Smooth muscle cell (in vitro differentiated cells): ENCODE measurements at regions not wholly inside any gene's neighbourhood (a gene's known extent, or its start where the extent isn't known, plus 50 kb on each side); places are given as distances from the start of the nearest gene placed in this dataset.

Experiments used
- DNase-seq: peaks from one replicate; lab custom pipeline; 2025; ENCODE audit not compliant: unreplicated experiment; lab: John Stamatoyannopoulos, UW
- H2AFZ ChIP-seq: fragments of 200-600 bp; sonication (generic); 2 replicates; pipeline ENCODE4 v1.6.0; 2016; ENCODE audit warnings: antibody characterized with exemption, low read depth, mild to moderate bottlenecking
- H3F3A ChIP-seq: fragments of 200-600 bp; sonication (generic); 2 replicates; pipeline ENCODE4 v1.6.0; 2017; ENCODE audit warnings: antibody characterized with exemption, low read depth
- H3K27ac ChIP-seq: fragments of 200-600 bp; sonication (generic); 2 replicates; pipeline ENCODE4 v1.5.1; 2016; ENCODE audit warnings: low read depth, mild to moderate bottlenecking
- H3K27me3 ChIP-seq: fragments of 200-600 bp; sonication (generic); 2 replicates; pipeline ENCODE4 v1.6.1; 2016; ENCODE audit warnings: low read depth, mild to moderate bottlenecking
- H3K36me3 ChIP-seq: fragments of 200-600 bp; sonication (generic); 2 replicates; pipeline ENCODE4 v1.5.1; 2016; ENCODE audit warnings: low read depth
- H3K4me1 ChIP-seq: fragments of 200-600 bp; sonication (generic); 2 replicates; pipeline ENCODE4 v1.5.1; 2016; ENCODE audit warnings: low read depth
- H3K4me2 ChIP-seq: fragments of 200-600 bp; sonication (generic); 2 replicates; pipeline ENCODE4 v1.6.0; 2016; ENCODE audit warnings: mild to moderate bottlenecking
- H3K4me3 ChIP-seq: fragments of 200-600 bp; sonication (generic); 2 replicates; pipeline ENCODE4 v1.5.1; 2016; ENCODE audit warnings: mild to moderate bottlenecking
- H3K79me2 ChIP-seq: fragments of 200-600 bp; sonication (generic); 2 replicates; pipeline ENCODE4 v1.6.0; 2016; ENCODE audit warnings: low read depth, mild to moderate bottlenecking
- H3K9ac ChIP-seq: fragments of 200-600 bp; sonication (generic); 2 replicates; pipeline ENCODE4 v1.6.0; 2016; ENCODE audit warnings: low read depth
- H3K9me3 ChIP-seq: fragments of 200-600 bp; sonication (generic); replicated peaks from 2 replicates; pipeline ENCODE4 v1.5.1; 2016; ENCODE audit warnings: low read depth
- H4K20me1 ChIP-seq: fragments of 200-600 bp; sonication (generic); 2 replicates; pipeline ENCODE4 v1.6.0; 2016; ENCODE audit warnings: low read depth
- WGBS: methylation state at CpG from one replicate; pipeline ENCODE4 v1.1.7; 2016; ENCODE audit warnings: low lambda C conversion rate; 5-methylcytosine and 5-hydroxymethylcytosine counted together
- TF ChIP-seq, protein P1 (sequence below): fragments of 200-600 bp; sonication (generic); IDR thresholded peaks from 2 replicates; pipeline ENCODE4 v1.5.1; 2017; ENCODE audit warnings: borderline replicate concordance, mild to moderate bottlenecking, antibody characterized with exemption; ENCODE audit not compliant: insufficient read depth, poor library complexity, severe bottlenecking

DNA sequence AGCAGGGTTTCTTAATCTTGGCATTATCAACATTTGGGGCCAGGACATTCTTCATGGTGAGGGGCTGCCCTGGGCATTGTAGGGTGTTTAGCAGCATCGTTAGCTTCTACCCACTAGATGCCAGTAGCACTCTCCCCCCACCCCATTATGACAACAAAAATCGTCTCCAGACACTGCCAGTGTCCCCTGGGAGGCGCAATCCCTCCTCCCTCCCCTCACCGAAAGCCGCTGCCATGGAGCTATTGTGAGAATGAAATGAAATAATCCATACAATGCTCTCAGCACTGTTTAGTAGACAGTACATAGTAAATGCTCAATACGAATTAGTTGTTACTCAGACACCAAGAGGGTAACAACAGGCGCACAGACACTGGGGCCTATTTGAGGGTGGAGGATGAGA is 502.9 kb downstream of the NPIPA7 start:
- no peak overlapping the region for H3K27ac ChIP-seq
- H3F3A ChIP-seq = no peaks in the 10 kb centered on the region
- TF ChIP-seq, protein P1, sequence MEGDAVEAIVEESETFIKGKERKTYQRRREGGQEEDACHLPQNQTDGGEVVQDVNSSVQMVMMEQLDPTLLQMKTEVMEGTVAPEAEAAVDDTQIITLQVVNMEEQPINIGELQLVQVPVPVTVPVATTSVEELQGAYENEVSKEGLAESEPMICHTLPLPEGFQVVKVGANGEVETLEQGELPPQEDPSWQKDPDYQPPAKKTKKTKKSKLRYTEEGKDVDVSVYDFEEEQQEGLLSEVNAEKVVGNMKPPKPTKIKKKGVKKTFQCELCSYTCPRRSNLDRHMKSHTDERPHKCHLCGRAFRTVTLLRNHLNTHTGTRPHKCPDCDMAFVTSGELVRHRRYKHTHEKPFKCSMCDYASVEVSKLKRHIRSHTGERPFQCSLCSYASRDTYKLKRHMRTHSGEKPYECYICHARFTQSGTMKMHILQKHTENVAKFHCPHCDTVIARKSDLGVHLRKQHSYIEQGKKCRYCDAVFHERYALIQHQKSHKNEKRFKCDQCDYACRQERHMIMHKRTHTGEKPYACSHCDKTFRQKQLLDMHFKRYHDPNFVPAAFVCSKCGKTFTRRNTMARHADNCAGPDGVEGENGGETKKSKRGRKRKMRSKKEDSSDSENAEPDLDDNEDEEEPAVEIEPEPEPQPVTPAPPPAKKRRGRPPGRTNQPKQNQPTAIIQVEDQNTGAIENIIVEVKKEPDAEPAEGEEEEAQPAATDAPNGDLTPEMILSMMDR = no peak
- WGBS = 67% methylated on average over 7 of the region's 7 CpGs
- H3K4me2 ChIP-seq = no peak overlapping the region
- no peak overlapping the region for H2AFZ ChIP-seq
- H3K9ac ChIP-seq = no peak overlapping the region
- H3K79me2 ChIP-seq = no peaks in the 10 kb centered on the region
- H3K27me3 ChIP-seq = peaks cover 14% of the 10 kb centered on the region
- H3K36me3 ChIP-seq = no peaks in the 10 kb centered on the region
- H3K4me3 ChIP-seq = no peak overlapping the region
- H3K9me3 ChIP-seq = no peaks in the 10 kb centered on the region
- no peak for DNase-seq
- H4K20me1 ChIP-seq = no peaks in the 10 kb centered on the region
- H3K4me1 ChIP-seq = no peaks in the 10 kb centered on the region

DNA sequence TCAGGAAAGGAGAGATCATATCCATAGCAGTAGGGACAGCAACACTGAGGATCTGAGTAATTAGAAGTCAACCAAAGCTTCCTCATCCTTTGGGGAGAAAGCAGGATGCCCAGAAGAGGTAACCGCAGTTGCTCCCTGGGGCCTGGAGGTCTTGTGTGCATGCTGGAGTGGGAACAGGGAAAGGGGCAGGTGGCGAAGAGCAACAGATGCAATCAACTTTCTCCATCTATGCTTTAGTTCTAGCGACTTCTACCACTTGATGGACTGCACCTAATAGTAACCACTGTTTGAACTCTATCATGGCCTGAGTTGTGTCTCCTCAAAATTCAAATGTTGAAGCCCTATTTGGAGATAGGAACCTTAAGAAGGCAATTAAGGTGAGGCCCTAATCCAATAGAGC is 503.8 kb downstream of the NPIPA7 start:
- no peak for DNase-seq
- H2AFZ ChIP-seq = no peak overlapping the region
- no peak overlapping the region for H3K27ac ChIP-seq
- H3K79me2 ChIP-seq = no peaks in the 10 kb centered on the region
- no peaks in the 10 kb centered on the region for H3K36me3 ChIP-seq
- H3K4me3 ChIP-seq = no peak overlapping the region
- TF ChIP-seq, protein P1 = no peak
- H3K4me1 ChIP-seq = no peaks in the 10 kb centered on the region
- H3K9me3 ChIP-seq = no peaks in the 10 kb centered on the region
- H3K27me3 ChIP-seq = peaks cover 14% of the 10 kb centered on the region
- H3K9ac ChIP-seq = no peak overlapping the region
- no peaks in the 10 kb centered on the region for H3F3A ChIP-seq
- no peaks in the 10 kb centered on the region for H4K20me1 ChIP-seq
- no peak overlapping the region for H3K4me2 ChIP-seq
- 87% methylated on average over 3 of the region's 3 CpGs for WGBS

DNA sequence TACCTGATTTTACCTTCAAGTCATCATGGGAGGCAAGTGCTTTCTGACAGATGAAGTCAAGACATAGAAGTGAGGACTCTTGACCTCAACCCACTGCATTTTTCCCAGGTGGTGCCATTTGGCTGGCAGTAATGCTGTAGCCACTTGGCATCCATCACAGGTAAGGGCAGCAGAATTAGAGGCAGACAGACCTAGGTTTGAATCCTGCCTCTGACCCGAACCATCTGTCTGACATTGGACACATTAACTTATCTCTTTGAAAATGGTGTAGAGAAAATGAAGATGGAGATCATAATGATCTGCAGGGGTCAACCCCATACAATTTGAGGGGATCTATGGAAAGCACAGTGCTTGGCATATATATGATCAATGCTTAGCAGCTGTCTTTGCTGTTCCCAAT is 505.5 kb downstream of the NPIPA7 start:
- Histone ChIP-seq H2AFZ (no peak overlapping the region), H3K79me2 (no peaks in the 10 kb centered on the region), H3K36me3 (no peaks in the 10 kb centered on the region), H3K27me3 (peaks cover 14% of the 10 kb centered on the region), H3K9me3 (no peaks in the 10 kb centered on the region), H3K4me2 (no peak overlapping the region), H3K4me1 (no peaks in the 10 kb centered on the region), H3K4me3 (no peak overlapping the region), H4K20me1 (no peaks in the 10 kb centered on the region), H3K27ac (no peak overlapping the region), H3K9ac (no peak overlapping the region), H3F3A (no peaks in the 10 kb centered on the region)
- DNase-seq = no peak
- 72% methylated on average over 1 of the region's 1 CpG for WGBS
- TF ChIP-seq, protein P1 = no peak

DNA sequence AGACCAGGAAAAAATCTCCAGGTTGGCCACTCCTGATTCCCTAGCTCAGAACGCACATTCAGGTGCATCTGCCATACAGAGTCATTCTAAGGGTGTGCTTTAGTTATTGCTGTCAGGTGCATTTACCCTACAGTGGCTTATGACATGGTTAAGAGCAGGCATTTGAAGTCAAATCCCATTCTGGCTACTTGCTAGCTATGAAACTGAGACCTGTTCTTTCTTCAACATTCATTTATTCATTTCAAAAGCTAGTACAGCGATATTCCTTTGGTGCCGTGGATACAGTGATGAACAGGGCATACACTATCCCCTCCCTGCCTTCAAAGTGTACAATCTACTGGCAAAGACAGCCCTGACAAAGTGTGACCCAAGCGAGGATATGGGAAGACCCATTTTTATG is 508.3 kb downstream of the NPIPA7 start:
- peaks cover 14% of the 10 kb centered on the region for H3K27me3 ChIP-seq
- no peaks in the 10 kb centered on the region for H4K20me1 ChIP-seq
- no peak overlapping the region for H3K4me3 ChIP-seq
- H3K9ac ChIP-seq = no peak overlapping the region
- H3K4me2 ChIP-seq = no peak overlapping the region
- H3K9me3 ChIP-seq = no peaks in the 10 kb centered on the region
- TF ChIP-seq, protein P1 = no peak
- no peaks in the 10 kb centered on the region for H3K36me3 ChIP-seq
- H3K79me2 ChIP-seq = no peaks in the 10 kb centered on the region
- no peak for DNase-seq
- no peak overlapping the region for H2AFZ ChIP-seq
- H3F3A ChIP-seq = no peaks in the 10 kb centered on the region
- WGBS = 89% methylated on average over 4 of the region's 4 CpGs
- H3K4me1 ChIP-seq = no peaks in the 10 kb centered on the region
- no peak overlapping the region for H3K27ac ChIP-seq
